ENCODE measurements at regions not wholly inside any gene's neighbourhood (a gene's known extent, or its start where the extent isn't known, plus 50 kb on each side); places are given as distances from the start of the nearest gene placed in this dataset.

DNA sequence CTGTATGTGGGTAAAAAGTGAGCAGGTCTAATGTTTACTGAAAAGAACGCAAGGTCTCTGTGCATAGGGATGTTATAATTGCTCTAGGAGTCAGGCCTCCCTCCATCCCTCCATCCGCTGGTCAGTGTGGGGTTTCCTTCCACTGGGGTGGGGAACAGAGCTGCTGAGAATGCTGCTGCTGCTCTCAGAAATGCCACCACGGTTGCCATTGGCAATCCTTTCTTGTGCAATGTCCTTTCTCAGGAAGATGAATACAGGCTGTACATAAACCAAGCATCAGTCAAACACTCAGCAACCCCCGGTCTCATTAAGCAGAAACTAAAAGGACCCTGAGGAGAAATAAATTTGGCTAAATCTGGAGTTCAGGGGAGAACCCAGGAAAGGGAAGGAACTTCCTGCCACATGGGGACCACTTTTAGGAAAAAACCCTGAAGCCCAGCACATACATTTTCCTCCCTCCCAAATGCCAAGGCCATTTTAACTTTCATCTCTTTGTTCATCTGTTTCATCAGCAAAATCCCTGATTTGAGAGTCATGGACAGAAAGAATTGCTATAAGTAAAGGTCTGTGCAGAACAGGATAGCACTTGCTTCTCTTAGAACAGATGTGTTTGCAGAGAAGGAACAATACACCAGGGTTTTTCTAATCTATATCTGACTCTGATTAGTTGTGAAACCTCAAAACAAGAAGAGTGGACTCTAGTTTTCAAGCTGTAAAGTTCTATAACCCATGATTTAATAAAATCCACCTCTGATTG, 70.4 kb upstream of the SLC1A3 start:
- TF ChIP-seq, protein P1, sequence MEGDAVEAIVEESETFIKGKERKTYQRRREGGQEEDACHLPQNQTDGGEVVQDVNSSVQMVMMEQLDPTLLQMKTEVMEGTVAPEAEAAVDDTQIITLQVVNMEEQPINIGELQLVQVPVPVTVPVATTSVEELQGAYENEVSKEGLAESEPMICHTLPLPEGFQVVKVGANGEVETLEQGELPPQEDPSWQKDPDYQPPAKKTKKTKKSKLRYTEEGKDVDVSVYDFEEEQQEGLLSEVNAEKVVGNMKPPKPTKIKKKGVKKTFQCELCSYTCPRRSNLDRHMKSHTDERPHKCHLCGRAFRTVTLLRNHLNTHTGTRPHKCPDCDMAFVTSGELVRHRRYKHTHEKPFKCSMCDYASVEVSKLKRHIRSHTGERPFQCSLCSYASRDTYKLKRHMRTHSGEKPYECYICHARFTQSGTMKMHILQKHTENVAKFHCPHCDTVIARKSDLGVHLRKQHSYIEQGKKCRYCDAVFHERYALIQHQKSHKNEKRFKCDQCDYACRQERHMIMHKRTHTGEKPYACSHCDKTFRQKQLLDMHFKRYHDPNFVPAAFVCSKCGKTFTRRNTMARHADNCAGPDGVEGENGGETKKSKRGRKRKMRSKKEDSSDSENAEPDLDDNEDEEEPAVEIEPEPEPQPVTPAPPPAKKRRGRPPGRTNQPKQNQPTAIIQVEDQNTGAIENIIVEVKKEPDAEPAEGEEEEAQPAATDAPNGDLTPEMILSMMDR (IDR thresholded peaks at IDR 0.05) = no peak
- TF ChIP-seq EZH2phosphoT487 (IDR thresholded peaks at IDR 0.05) = no peak

Measured in neural progenitor cell (in vitro differentiated cells).